ENCODE measurements at regions not wholly inside any gene's neighbourhood (a gene's known extent, or its start where the extent isn't known, plus 50 kb on each side); places are given as distances from the start of the nearest gene placed in this dataset.

DNA sequence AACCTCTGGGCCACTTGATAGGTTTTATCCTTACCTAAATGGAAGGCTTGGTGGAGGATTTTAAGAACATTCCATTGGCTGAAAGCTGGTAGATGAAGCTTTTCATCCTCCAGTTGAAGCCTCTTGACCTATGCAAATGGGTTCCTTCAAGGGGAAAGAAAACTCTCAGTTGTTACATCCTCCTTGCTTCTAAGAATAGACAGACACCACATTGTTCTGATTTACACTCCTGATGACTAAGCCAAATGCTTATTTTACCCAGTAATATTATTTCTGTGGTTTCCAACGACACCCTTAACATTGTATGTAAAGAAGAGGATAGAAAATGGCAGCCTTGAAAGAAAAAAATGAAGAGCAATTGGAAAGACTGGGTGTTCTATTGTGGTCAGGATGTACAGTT lies 480.5 kb downstream of the OTOL1 start:
- TF ChIP-seq, protein P1, sequence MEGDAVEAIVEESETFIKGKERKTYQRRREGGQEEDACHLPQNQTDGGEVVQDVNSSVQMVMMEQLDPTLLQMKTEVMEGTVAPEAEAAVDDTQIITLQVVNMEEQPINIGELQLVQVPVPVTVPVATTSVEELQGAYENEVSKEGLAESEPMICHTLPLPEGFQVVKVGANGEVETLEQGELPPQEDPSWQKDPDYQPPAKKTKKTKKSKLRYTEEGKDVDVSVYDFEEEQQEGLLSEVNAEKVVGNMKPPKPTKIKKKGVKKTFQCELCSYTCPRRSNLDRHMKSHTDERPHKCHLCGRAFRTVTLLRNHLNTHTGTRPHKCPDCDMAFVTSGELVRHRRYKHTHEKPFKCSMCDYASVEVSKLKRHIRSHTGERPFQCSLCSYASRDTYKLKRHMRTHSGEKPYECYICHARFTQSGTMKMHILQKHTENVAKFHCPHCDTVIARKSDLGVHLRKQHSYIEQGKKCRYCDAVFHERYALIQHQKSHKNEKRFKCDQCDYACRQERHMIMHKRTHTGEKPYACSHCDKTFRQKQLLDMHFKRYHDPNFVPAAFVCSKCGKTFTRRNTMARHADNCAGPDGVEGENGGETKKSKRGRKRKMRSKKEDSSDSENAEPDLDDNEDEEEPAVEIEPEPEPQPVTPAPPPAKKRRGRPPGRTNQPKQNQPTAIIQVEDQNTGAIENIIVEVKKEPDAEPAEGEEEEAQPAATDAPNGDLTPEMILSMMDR (IDR thresholded peaks at IDR 0.05): no peak
- no peak for TF ChIP-seq POLR2A (IDR thresholded peaks at IDR 0.05)

Measured in tibial nerve (tissue), 3 donors.